ENCODE measurements at regions not wholly inside any gene's neighbourhood (a gene's known extent, or its start where the extent isn't known, plus 50 kb on each side); places are given as distances from the start of the nearest gene placed in this dataset.
A peak's percentile ranks its signal among the peaks of the same experiment; 100 is the strongest.

GRCh38 chr9:88706193-88707113, 171.5 kb downstream of the NXNL2 start (continued):
- TF ChIP-seq, protein P1, sequence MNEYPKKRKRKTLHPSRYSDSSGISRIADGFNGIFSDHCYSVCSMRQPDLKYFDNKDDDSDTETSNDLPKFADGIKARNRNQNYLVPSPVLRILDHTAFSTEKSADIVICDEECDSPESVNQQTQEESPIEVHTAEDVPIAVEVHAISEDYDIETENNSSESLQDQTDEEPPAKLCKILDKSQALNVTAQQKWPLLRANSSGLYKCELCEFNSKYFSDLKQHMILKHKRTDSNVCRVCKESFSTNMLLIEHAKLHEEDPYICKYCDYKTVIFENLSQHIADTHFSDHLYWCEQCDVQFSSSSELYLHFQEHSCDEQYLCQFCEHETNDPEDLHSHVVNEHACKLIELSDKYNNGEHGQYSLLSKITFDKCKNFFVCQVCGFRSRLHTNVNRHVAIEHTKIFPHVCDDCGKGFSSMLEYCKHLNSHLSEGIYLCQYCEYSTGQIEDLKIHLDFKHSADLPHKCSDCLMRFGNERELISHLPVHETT (CRISPR knock-in tag; conservative IDR thresholded peaks at IDR 0.05), result no peak; the same call in 1 of the 2 replicates
- no peak for TF ChIP-seq FLYWCH1 (CRISPR knock-in tag; IDR thresholded peaks at IDR 0.05)
- TF ChIP-seq MATR3 (CRISPR knock-in tag; IDR thresholded peaks at IDR 0.05), result no peak
- TF ChIP-seq HOXA9 (CRISPR knock-in tag; IDR thresholded peaks at IDR 0.05; ENCODE audit: borderline replicate concordance), result no peak
- no peak for TF ChIP-seq ADNP (CRISPR knock-in tag; IDR thresholded peaks at IDR 0.05)
- TF ChIP-seq ZNF503 (CRISPR knock-in tag; IDR thresholded peaks at IDR 0.05), result peak; percentile 91
- TF ChIP-seq NR0B2 (CRISPR knock-in tag; IDR thresholded peaks at IDR 0.05), result peak; percentile 46; the same call in 1 of the 2 replicates
- peak; percentile 98 for TF ChIP-seq TFE3 (CRISPR knock-in tag; IDR thresholded peaks at IDR 0.05)
- TF ChIP-seq RCOR2 (CRISPR knock-in tag; IDR thresholded peaks at IDR 0.05), result peak; percentile 89
- TF ChIP-seq, protein P2, sequence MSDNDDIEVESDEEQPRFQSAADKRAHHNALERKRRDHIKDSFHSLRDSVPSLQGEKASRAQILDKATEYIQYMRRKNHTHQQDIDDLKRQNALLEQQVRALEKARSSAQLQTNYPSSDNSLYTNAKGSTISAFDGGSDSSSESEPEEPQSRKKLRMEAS (IDR thresholded peaks at IDR 0.05), result peak; percentile 65
- TF ChIP-seq ARNTL (CRISPR knock-in tag; IDR thresholded peaks at IDR 0.05), result peak; percentile 47; the same call in 1 of the 2 replicates
- TF ChIP-seq TCF12 (IDR thresholded peaks at IDR 0.05), result no peak
- no peak for TF ChIP-seq TCF12 (CRISPR knock-in tag; IDR thresholded peaks at IDR 0.05)
- peak; percentile 78 for TF ChIP-seq ZNF556 (CRISPR knock-in tag; IDR thresholded peaks at IDR 0.05; ENCODE audit: borderline replicate concordance)
- TF ChIP-seq, protein P3, sequence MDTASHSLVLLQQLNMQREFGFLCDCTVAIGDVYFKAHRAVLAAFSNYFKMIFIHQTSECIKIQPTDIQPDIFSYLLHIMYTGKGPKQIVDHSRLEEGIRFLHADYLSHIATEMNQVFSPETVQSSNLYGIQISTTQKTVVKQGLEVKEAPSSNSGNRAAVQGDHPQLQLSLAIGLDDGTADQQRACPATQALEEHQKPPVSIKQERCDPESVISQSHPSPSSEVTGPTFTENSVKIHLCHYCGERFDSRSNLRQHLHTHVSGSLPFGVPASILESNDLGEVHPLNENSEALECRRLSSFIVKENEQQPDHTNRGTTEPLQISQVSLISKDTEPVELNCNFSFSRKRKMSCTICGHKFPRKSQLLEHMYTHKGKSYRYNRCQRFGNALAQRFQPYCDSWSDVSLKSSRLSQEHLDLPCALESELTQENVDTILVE (CRISPR knock-in tag; IDR thresholded peaks at IDR 0.05), result no peak
- TF ChIP-seq ZNF101 (CRISPR knock-in tag; IDR thresholded peaks at IDR 0.05; ENCODE audit: borderline replicate concordance, low read depth), result no peak
- peak; percentile 72 for TF ChIP-seq ERF (CRISPR knock-in tag; IDR thresholded peaks at IDR 0.05)
- TF ChIP-seq ZNF317 (CRISPR knock-in tag; IDR thresholded peaks at IDR 0.05), result peak; percentile 87
- no peak; the same call in 1 of the 2 replicates for TF ChIP-seq ZNF747 (CRISPR knock-in tag; IDR thresholded peaks at IDR 0.05; ENCODE audit: borderline replicate concordance)
- peak; percentile 13 for TF ChIP-seq JARID2 (CRISPR knock-in tag; IDR thresholded peaks at IDR 0.05; ENCODE audit: insufficient replicate concordance)
- TF ChIP-seq RORA (CRISPR knock-in tag; IDR thresholded peaks at IDR 0.05), result peak; percentile 98; the same call in 1 of the 2 replicates
- no peak for TF ChIP-seq SP140L (CRISPR knock-in tag; IDR thresholded peaks at IDR 0.05; ENCODE audit: borderline replicate concordance)
